GM23338 (cell line): ENCODE measurements at regions not wholly inside any gene's neighbourhood (a gene's known extent, or its start where the extent isn't known, plus 50 kb on each side); places are given as distances from the start of the nearest gene placed in this dataset.

Experiments
- ATAC-seq: fragments of 200-7000 bp; cut with Tn5 transposase; 3 replicates; pipeline ENCODE4 v1.9.1; 2020
- DNase-seq: peaks from one replicate; pipeline ENCODE4 v3.0.0-alpha.2; 2015; ENCODE audit warnings: low spot score
- H2AFZ ChIP-seq: fragments of 200-600 bp; sonication (generic); 2 replicates; pipeline ENCODE4 v1.8.0; 2016; ENCODE audit warnings: antibody characterized with exemption, mild to moderate bottlenecking, moderate library complexity
- H3F3A ChIP-seq: fragments of 200-600 bp; sonication (generic); replicated peaks from 2 replicates; pipeline ENCODE4 v1.8.0; 2017; ENCODE audit warnings: antibody characterized with exemption, mixed run types, low read depth
- H3K27ac ChIP-seq: fragments of 200-600 bp; sonication (generic); 2 replicates; pipeline ENCODE4 v1.6.1; 2016; ENCODE audit warnings: low read depth
- H3K27me3 ChIP-seq: fragments of 200-600 bp; sonication (generic); 2 replicates; pipeline ENCODE4 v1.8.0; 2016; ENCODE audit warnings: mild to moderate bottlenecking, mixed run types, moderate library complexity; ENCODE audit not compliant: insufficient read depth
- H3K36me3 ChIP-seq: fragments of 200-600 bp; sonication (generic); 2 replicates; pipeline ENCODE4 v1.8.0; 2016; ENCODE audit warnings: mild to moderate bottlenecking; ENCODE audit not compliant: insufficient read depth
- H3K4me1 ChIP-seq: fragments of 200-600 bp; sonication (generic); 2 replicates; pipeline ENCODE4 v1.8.0; 2016; ENCODE audit warnings: mild to moderate bottlenecking, moderate library complexity; ENCODE audit not compliant: insufficient read depth
- H3K4me2 ChIP-seq: fragments of 200-600 bp; sonication (generic); 2 replicates; pipeline ENCODE4 v1.7.1; 2017; ENCODE audit warnings: mixed run types
- H3K4me3 ChIP-seq: fragments of 200-600 bp; sonication (generic); 2 replicates; pipeline ENCODE4 v1.6.1; 2016; ENCODE audit warnings: mixed run types
- H3K79me2 ChIP-seq: fragments of 200-600 bp; sonication (generic); replicated peaks from 2 replicates; pipeline ENCODE4 v1.8.0; 2017; ENCODE audit warnings: mild to moderate bottlenecking; ENCODE audit not compliant: insufficient read depth
- H3K9me2 ChIP-seq: fragments of 200-600 bp; sonication (generic); 2 replicates; pipeline ENCODE4 v1.8.0; 2017; ENCODE audit not compliant: insufficient read depth
- H4K20me1 ChIP-seq: fragments of 200-600 bp; sonication (generic); replicated peaks from 2 replicates; pipeline ENCODE4 v1.8.0; 2017; ENCODE audit warnings: mild to moderate bottlenecking; ENCODE audit not compliant: insufficient read depth
- H3K27ac Mint-ChIP-seq: 2 replicates; pipeline ENCODE4 v1.8.0; 2020; ENCODE audit warnings: inconsistent platforms, mild to moderate bottlenecking, moderate library complexity, mixed read lengths
- H3K27me3 Mint-ChIP-seq: 3 replicates; pipeline ENCODE4 v1.8.0; 2022; ENCODE audit warnings: low read depth, mild to moderate bottlenecking, moderate library complexity, mixed read lengths, inconsistent platforms; ENCODE audit not compliant: insufficient read depth, poor library complexity
- H3K36me3 Mint-ChIP-seq: 3 replicates; pipeline ENCODE4 v1.8.0; 2021; ENCODE audit warnings: low read depth, mild to moderate bottlenecking, inconsistent platforms, moderate library complexity, mixed read lengths
- H3K4me1 Mint-ChIP-seq: 3 replicates; pipeline ENCODE4 v1.8.0; 2020; ENCODE audit warnings: mild to moderate bottlenecking, inconsistent platforms, mixed read lengths
- H3K4me3 Mint-ChIP-seq: 3 replicates; pipeline ENCODE4 v1.8.0; 2021; ENCODE audit warnings: moderate library complexity, mild to moderate bottlenecking, inconsistent platforms, mixed read lengths
- H3K9me3 Mint-ChIP-seq: 3 replicates; pipeline ENCODE4 v1.8.0; 2020; ENCODE audit warnings: moderate library complexity, mild to moderate bottlenecking, inconsistent platforms, mixed read lengths
- CREB1 ChIP-seq: fragments of 250-450 bp; sonication (Bioruptor Pico); IDR thresholded peaks from 2 replicates; pipeline ENCODE4 v1.5.0; 2020; ENCODE audit warnings: low read depth, mild to moderate bottlenecking, moderate library complexity
- CTCF ChIP-seq, 2 experiments: fragments of 200-600 bp in 1 of 2; sonication (generic) in 1 of 2; conservative IDR thresholded peaks; 2 replicates each; pipeline versions ENCODE4 v1.5.1 to v1.6.1; 2016 to 2017; ENCODE audit warnings: antibody characterized with exemption in 2 of 2, low read depth in 2 of 2, mild to moderate bottlenecking in 2 of 2, moderate library complexity in 1 of 2
- ETS1 ChIP-seq: IDR thresholded peaks from 2 replicates; pipeline ENCODE4 v1.6.1; 2016; ENCODE audit warnings: antibody characterized with exemption
- EZH2 ChIP-seq: fragments of 200-600 bp; sonication (generic); IDR thresholded peaks from one replicate; pipeline ENCODE4 v1.8.0; 2017; ENCODE audit warnings: antibody characterized with exemption, mild to moderate bottlenecking, low read depth; ENCODE audit not compliant: unreplicated experiment
- EZH2phosphoT487 ChIP-seq: fragments of 200-600 bp; sonication (generic); IDR thresholded peaks from one replicate; pipeline ENCODE4 v1.8.1; 2018; ENCODE audit warnings: antibody characterized with exemption; ENCODE audit not compliant: unreplicated experiment
- JUNB ChIP-seq: IDR thresholded peaks from one replicate; pipeline ENCODE4 v1.6.1; 2016; ENCODE audit warnings: antibody characterized with exemption; ENCODE audit not compliant: unreplicated experiment
- NANOG ChIP-seq: IDR thresholded peaks from 2 replicates; pipeline ENCODE4 v1.6.1; 2016; ENCODE audit warnings: antibody characterized with exemption, borderline replicate concordance
- POLR2AphosphoS5 ChIP-seq: IDR thresholded peaks from 2 replicates; pipeline ENCODE4 v1.6.1; 2016; ENCODE audit warnings: antibody characterized with exemption, low read depth
- REST ChIP-seq: IDR thresholded peaks from one replicate; pipeline ENCODE4 v1.6.1; 2018; ENCODE audit warnings: antibody characterized with exemption; ENCODE audit not compliant: unreplicated experiment
- STAT1 ChIP-seq: IDR thresholded peaks from one replicate; pipeline ENCODE4 v1.6.1; 2016; ENCODE audit warnings: antibody characterized with exemption; ENCODE audit not compliant: unreplicated experiment
- ZNF114 ChIP-seq: fragments of 250-450 bp; sonication (Bioruptor Pico); IDR thresholded peaks from 2 replicates; pipeline ENCODE4 v1.5.0; 2020; ENCODE audit warnings: mild to moderate bottlenecking, moderate library complexity
- ZNF331 ChIP-seq: fragments of 250-450 bp; sonication (Bioruptor Pico); IDR thresholded peaks from 2 replicates; pipeline ENCODE4 v1.5.0; 2020; ENCODE audit warnings: low read depth, mild to moderate bottlenecking, moderate library complexity
- ZNF462 ChIP-seq: fragments of 250-450 bp; sonication (Bioruptor Pico); IDR thresholded peaks from 2 replicates; pipeline ENCODE4 v1.5.0; 2020; ENCODE audit warnings: mild to moderate bottlenecking, moderate library complexity

GRCh38 chr4:4592414-4592813 lies 50.6 kb upstream of the STX18 start:
- peaks cover 9% of the 10 kb centered on the region for H3K4me1 ChIP-seq
- H3K4me2 ChIP-seq, result no peak overlapping the region
- no peak overlapping the region for H3K27ac Mint-ChIP-seq
- H3K9me2 ChIP-seq, result no peaks in the 10 kb centered on the region
- H3K9me3 Mint-ChIP-seq, result peaks cover 36% of the 10 kb centered on the region
- H3K36me3 ChIP-seq, result 0 out of 2 replicates have a peak, but pooled peaks cover 6% of the 10 kb centered on the region
- no peaks in the 10 kb centered on the region for H3F3A ChIP-seq
- H3K27me3 Mint-ChIP-seq, result peaks cover 2% of the 10 kb centered on the region
- H3K4me1 Mint-ChIP-seq, result peaks cover 8% of the 10 kb centered on the region; the same call in 2 of the 3 replicates
- no peak for DNase-seq
- peaks cover 49% of the 10 kb centered on the region for H3K36me3 Mint-ChIP-seq
- H3K4me3 ChIP-seq, result no peak overlapping the region
- no peak overlapping the region for H3K4me3 Mint-ChIP-seq
- no peaks in the 10 kb centered on the region for H4K20me1 ChIP-seq
- no peak overlapping the region for H3K27ac ChIP-seq
- H3K79me2 ChIP-seq, result no peaks in the 10 kb centered on the region
- TF ChIP-seq NANOG, result no peak
- TF ChIP-seq ZNF331 (CRISPR knock-in tag), result no peak
- TF ChIP-seq REST, result no peak
- no peak for TF ChIP-seq POLR2AphosphoS5
- no peak for TF ChIP-seq ETS1
- no peak for TF ChIP-seq EZH2
- TF ChIP-seq CREB1 (CRISPR knock-in tag), result no peak
- TF ChIP-seq EZH2phosphoT487, result no peak
- TF ChIP-seq CTCF (conservative IDR thresholded peaks at IDR 0.05; ENCODE audit: low read depth in 2 of 2), result no peak
- no peak for TF ChIP-seq ZNF114 (CRISPR knock-in tag)
- no peak for TF ChIP-seq ZNF462
- no peak for TF ChIP-seq JUNB
- TF ChIP-seq STAT1, result no peak
- no peak overlapping the region for H2AFZ ChIP-seq
- H3K27me3 ChIP-seq, result no peaks in the 10 kb centered on the region
- ATAC-seq, result no peak
